22Rv1 (cell line): ENCODE measurements at regions not wholly inside any gene's neighbourhood (a gene's known extent, or its start where the extent isn't known, plus 50 kb on each side); places are given as distances from the start of the nearest gene placed in this dataset.
"Not testable (repeated sequence)": the region's sequence is repeated elsewhere in the genome, so short reads cannot be mapped to it uniquely, and the experiment has no call there.

ENCODE experiments used
- H3K27ac ChIP-seq: fragments of 450-650 bp; 2 replicates; pipeline ENCODE4 v1.5.1; 2017
- CTCF ChIP-seq: fragments of 450-650 bp; IDR thresholded peaks from 2 replicates; pipeline ENCODE4 v1.5.1; 2017; ENCODE audit warnings: mild to moderate bottlenecking
- ZFX ChIP-seq: fragments of 450-650 bp; IDR thresholded peaks from 2 replicates; pipeline ENCODE4 v1.6.1; 2017; ENCODE audit warnings: antibody characterized with exemption, borderline replicate concordance

GRCh38 chr21:27320868-27321267 lies 354.0 kb upstream of the ADAMTS5 start:
- no peak overlapping the region for H3K27ac ChIP-seq
- TF ChIP-seq CTCF (no peak), ZFX (no peak)

GRCh38 chr21:27317601-27318000 lies 350.7 kb upstream of the ADAMTS5 start:
- H3K27ac ChIP-seq = not testable (repeated sequence)

- H3K27ac ChIP-seq = no peak overlapping the region
- TF ChIP-seq CTCF = no peak
- no peak for TF ChIP-seq ZFX
Measured at GRCh38 chr21:27315373-27315772, 348.5 kb upstream of the ADAMTS5 start.

GRCh38 chr21:27314131-27314530 lies 347.2 kb upstream of the ADAMTS5 start:
- TF ChIP-seq CTCF = no peak
- TF ChIP-seq ZFX = no peak

GRCh38 chr21:27306791-27307775 lies 340.2 kb upstream of the ADAMTS5 start:
- H3K27ac ChIP-seq = no peak overlapping the region
- TF ChIP-seq CTCF = no peak
- TF ChIP-seq ZFX = no peak

More at GRCh38 chr21:27314131-27314530, 347.2 kb upstream of the ADAMTS5 start:
- H3K27ac ChIP-seq = no peak overlapping the region

- H3K27ac ChIP-seq = no peak overlapping the region
- TF ChIP-seq CTCF = no peak
- no peak for TF ChIP-seq ZFX
Measured at GRCh38 chr21:27306206-27306605, 339.3 kb upstream of the ADAMTS5 start.

- TF ChIP-seq CTCF (no peak), ZFX (no peak)
- H3K27ac ChIP-seq = no peak overlapping the region
Measured at GRCh38 chr21:27301220-27301619, 334.3 kb upstream of the ADAMTS5 start.
